ENCODE measurements at regions not wholly inside any gene's neighbourhood (a gene's known extent, or its start where the extent isn't known, plus 50 kb on each side); places are given as distances from the start of the nearest gene placed in this dataset.
"Not testable (repeated sequence)": the region's sequence is repeated elsewhere in the genome, so short reads cannot be mapped to it uniquely, and the experiment has no call there.

DNA sequence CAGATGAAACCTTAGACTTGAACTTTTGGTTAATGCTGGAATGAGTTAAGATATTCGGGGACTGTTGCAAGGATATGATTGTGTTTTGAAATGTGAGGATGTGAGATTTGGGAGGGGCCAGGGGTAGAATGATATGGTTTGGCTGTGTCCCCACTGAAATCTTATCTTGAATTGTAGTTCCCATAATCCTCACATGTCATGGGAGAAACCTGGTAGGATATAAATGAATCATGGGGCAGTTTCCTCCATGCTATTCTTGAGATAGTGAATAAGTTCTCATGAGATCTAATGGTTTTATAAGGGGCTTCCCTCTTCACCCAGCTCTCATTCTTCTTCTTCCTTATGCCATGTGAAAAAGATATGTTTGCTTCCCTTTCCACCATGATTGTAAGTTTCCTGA lies 158.0 kb downstream of the MREG start:
- in situ Hi-C loops (cut with MboI); DNase-seq (ENCODE audit: extremely low read depth in 1 of 4, low spot score in 3 of 4); CTCF ChIA-PET (ENCODE audit: low intra/inter-chr PET ratio); POLR2A ChIA-PET; H3K27ac ChIP-seq (ENCODE audit: extremely low read depth, low read depth, low read length); H2AFZ ChIP-seq (ENCODE audit: low read depth, low read length); H3K79me2 ChIP-seq (ENCODE audit: control insufficient read depth, insufficient read depth, low read length); H3K4me1 ChIP-seq (replicated peaks in 1 of 2; ENCODE audit: control insufficient read depth in 2 of 2, insufficient read depth in 2 of 2, low read length in 2 of 2); H3K36me3 ChIP-seq (ENCODE audit: control insufficient read depth, insufficient read depth, low read length); H4K20me1 ChIP-seq (replicated peaks; ENCODE audit: control insufficient read depth, insufficient read depth, low read length); BruUV-seq (replicated peaks); intact Hi-C loops (cut with micrococcal nuclease); ATAC-seq; H3K4me2 ChIP-seq (ENCODE audit: insufficient read depth, low read length); FAIRE-seq; H3K4me3 ChIP-seq; H3K9me1 ChIP-seq (ENCODE audit: control insufficient read depth, insufficient read depth, low read length); H3K27me3 ChIP-seq (ENCODE audit: control insufficient read depth in 2 of 2, insufficient read depth in 2 of 2, low read length in 2 of 2); H3K9ac ChIP-seq (ENCODE audit: insufficient read depth in 1 of 2, low read depth in 2 of 2, low read length in 2 of 2); H3K9me3 ChIP-seq (replicated peaks; ENCODE audit: control insufficient read depth, insufficient read depth, low read depth, low read length): not testable (repeated sequence)
- WGBS (ENCODE audit: insufficient coverage, low coverage, missing lambda C conversion rate), result 0% methylated on average over 1 of the region's 1 CpG

- Histone ChIP-seq H3K4me1 (replicated peaks in 1 of 2; ENCODE audit: control insufficient read depth in 2 of 2, insufficient read depth in 2 of 2, low read length in 2 of 2) (no peaks in the 10 kb centered on the region), H3K79me2 (ENCODE audit: control insufficient read depth, insufficient read depth, low read length) (no peaks in the 10 kb centered on the region), H4K20me1 (replicated peaks; ENCODE audit: control insufficient read depth, insufficient read depth, low read length) (no peaks in the 10 kb centered on the region), H3K27me3 (ENCODE audit: control insufficient read depth in 2 of 2, insufficient read depth in 2 of 2, low read length in 2 of 2) (no peaks in the 10 kb centered on the region), H3K9me3 (replicated peaks; ENCODE audit: control insufficient read depth, insufficient read depth, low read depth, low read length) (no peaks in the 10 kb centered on the region), H3K9me1 (ENCODE audit: control insufficient read depth, insufficient read depth, low read length) (no peaks in the 10 kb centered on the region), H2AFZ (ENCODE audit: low read depth, low read length) (no peak overlapping the region), H3K27ac (ENCODE audit: extremely low read depth, low read depth, low read length) (no peak overlapping the region), H3K4me2 (ENCODE audit: insufficient read depth, low read length) (no peak overlapping the region), H3K9ac (ENCODE audit: insufficient read depth in 1 of 2, low read depth in 2 of 2, low read length in 2 of 2) (no peak overlapping the region), H3K4me3 (no peak overlapping the region), H3K36me3 (ENCODE audit: control insufficient read depth, insufficient read depth, low read length) (no peaks in the 10 kb centered on the region)
- FAIRE-seq, result no peak
- BruUV-seq (replicated peaks), result no TSS peak
- ChIA-PET CTCF (ENCODE audit: low intra/inter-chr PET ratio) (no interaction called here), POLR2A (no interaction called here)
- no peak for ATAC-seq
- 27% methylated on average over 2 of the region's 2 CpGs for WGBS (ENCODE audit: insufficient coverage, low coverage, missing lambda C conversion rate)
- in situ Hi-C loops (cut with MboI), result no loop called here
- DNase-seq (ENCODE audit: extremely low read depth in 1 of 4, low spot score in 3 of 4), result no peak
- intact Hi-C loops (cut with micrococcal nuclease), result no loop called here
- TF ChIP-seq, protein P1, sequence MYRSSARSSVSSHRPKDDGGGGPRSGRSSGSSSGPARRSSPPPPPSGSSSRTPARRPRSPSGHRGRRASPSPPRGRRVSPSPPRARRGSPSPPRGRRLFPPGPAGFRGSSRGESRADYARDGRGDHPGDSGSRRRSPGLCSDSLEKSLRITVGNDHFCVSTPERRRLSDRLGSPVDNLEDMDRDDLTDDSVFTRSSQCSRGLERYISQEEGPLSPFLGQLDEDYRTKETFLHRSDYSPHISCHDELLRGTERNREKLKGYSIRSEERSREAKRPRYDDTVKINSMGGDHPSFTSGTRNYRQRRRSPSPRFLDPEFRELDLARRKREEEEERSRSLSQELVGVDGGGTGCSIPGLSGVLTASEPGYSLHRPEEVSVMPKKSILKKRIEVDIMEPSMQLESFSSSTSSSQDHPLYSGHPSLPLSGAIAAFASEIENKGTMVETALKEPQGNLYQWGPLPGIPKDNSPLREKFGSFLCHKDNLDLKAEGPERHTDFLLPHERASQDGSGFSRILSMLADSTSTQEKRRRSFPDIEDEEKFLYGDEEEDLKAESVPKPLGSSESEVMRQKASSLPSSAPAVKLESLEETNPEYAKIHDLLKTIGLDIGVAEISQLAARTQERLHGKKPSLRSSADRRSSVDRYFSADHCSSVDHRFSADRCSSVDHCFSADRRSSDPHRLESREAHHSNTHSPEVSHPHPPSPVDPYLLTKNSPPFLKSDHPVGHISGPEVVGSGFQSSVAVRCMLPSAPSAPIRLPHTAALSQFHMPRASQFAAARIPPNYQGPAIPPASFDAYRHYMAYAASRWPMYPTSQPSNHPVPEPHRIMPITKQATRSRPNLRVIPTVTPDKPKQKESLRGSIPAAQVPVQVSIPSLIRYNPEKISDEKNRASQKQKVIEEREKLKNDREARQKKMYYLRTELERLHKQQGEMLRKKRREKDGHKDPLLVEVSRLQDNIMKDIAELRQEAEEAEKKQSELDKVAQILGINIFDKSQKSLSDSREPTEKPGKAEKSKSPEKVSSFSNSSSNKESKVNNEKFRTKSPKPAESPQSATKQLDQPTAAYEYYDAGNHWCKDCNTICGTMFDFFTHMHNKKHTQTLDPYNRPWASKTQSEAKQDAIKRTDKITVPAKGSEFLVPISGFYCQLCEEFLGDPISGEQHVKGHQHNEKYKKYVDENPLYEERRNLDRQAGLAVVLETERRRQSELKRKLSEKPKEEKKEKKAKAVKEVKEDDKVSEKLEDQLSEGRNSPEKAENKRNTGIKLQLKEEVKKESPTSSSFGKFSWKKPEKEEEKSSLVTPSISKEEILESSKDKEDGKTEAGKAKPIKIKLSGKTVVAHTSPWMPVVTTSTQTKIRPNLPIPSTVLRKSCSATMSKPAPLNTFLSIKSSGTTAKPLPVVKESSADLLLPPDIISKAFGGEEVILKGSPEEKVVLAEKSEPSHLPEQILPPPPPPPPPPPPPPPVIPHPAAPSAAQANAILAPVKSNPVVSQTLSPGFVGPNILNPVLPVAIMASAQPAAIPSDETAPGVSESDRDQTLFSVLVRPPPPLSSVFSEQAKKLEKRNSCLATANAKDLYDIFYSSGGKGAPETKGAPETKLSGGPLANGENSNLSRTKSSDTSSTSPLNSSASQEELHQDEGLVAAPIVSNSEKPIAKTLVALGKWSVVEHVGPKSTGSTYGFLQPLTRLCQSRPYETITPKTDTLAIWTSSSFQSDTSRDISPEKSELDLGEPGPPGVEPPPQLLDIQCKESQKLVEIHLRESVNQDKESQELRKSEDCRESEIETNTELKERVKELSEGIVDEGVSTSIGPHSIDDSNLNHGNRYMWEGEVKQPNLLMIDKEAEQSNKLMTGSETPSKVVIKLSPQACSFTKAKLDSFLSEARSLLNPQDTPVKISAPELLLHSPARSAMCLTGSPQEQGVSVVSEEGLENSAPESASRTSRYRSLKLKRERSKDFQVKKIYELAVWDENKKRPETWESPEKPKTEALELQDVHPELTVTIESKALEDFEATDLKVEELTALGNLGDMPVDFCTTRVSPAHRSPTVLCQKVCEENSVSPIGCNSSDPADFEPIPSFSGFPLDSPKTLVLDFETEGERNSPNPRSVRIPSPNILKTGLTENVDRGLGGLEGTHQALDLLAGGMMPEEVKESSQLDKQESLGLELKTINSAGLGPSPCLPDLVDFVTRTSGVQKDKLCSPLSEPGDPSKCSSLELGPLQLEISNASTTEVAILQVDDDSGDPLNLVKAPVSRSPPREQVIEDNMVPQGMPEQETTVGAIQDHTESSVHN (IDR thresholded peaks at IDR 0.05; ENCODE audit: borderline replicate concordance in 1 of 2, low read depth in 1 of 2), result no peak
- TF ChIP-seq SMAD2 (IDR thresholded peaks at IDR 0.05; ENCODE audit: low read depth, low read length) (no peak), PTBP1 (IDR thresholded peaks at IDR 0.05; ENCODE audit: low read depth, low read length) (no peak), ZNF766 (CRISPR knock-in tag; conservative IDR thresholded peaks at IDR 0.05) (no peak), CBX5 (IDR thresholded peaks at IDR 0.05; ENCODE audit: borderline replicate concordance, low read depth) (no peak), KLF13 (tag; IDR thresholded peaks at IDR 0.05; ENCODE audit: borderline replicate concordance, low read depth) (no peak)
These were observed 159.3 kb downstream of the MREG start for GRCh38 chr2:215854008-215854407.
